GM10248 (cell line): ENCODE measurements at regions not wholly inside any gene's neighbourhood (a gene's known extent, or its start where the extent isn't known, plus 50 kb on each side); places are given as distances from the start of the nearest gene placed in this dataset.

Experiments
- CTCF ChIA-PET: fragments of 300-600 bp; sonication (Branson Sonifier 250); formaldehyde crosslinking; extraction: SDS; loops from one replicate; lab custom pipeline; 2021; ENCODE audit warnings: antibody characterized with exemption; lab: Yijun Ruan, JAX
- POLR2A ChIA-PET: fragments of 350-650 bp; sonication (Branson Sonifier 250); formaldehyde crosslinking; extraction: SDS; loops from one replicate; lab custom pipeline; 2020; ENCODE audit warnings: antibody characterized with exemption; lab: Yijun Ruan, JAX
- DNase-seq: peaks from one replicate; pipeline ENCODE4 v3.0.0; 2012; ENCODE audit errors: extremely low spot score
- CTCF ChIP-seq: IDR thresholded peaks from 2 replicates; pipeline ENCODE4 v1.5.1; 2012; ENCODE audit warnings: mild to moderate bottlenecking, low read depth; ENCODE audit errors: extremely low read depth, missing control alignments, control extremely low read depth

GRCh38 chr1:209037064-209037463 is 546.5 kb upstream of the CAMK1G start:
- no peak for DNase-seq
- ChIA-PET POLR2A (no interaction called here), CTCF (interaction anchor here (1.6 kb wide), 1 partner anchor 21 kb away, joined by 3 read pairs; no protein-coding TSS in a partner anchor)
- no peak for TF ChIP-seq CTCF

- no peak for TF ChIP-seq CTCF
- ChIA-PET POLR2A (no interaction called here), CTCF (no interaction called here)
- DNase-seq = no peak
Observed at GRCh38 chr1:209038316-209038715, 545.2 kb upstream of the CAMK1G start.

- ChIA-PET CTCF (no interaction called here), POLR2A (no interaction called here)
- DNase-seq = no peak
- TF ChIP-seq CTCF = no peak
Observed at GRCh38 chr1:209038735-209039134, 544.8 kb upstream of the CAMK1G start.

- ChIA-PET CTCF (no interaction called here), POLR2A (no interaction called here)
- TF ChIP-seq CTCF = no peak
- DNase-seq = no peak
Observed at GRCh38 chr1:209040351-209040750, 543.2 kb upstream of the CAMK1G start.

- no peak for DNase-seq
- CTCF ChIA-PET = no interaction called here
- POLR2A ChIA-PET = no interaction called here
- TF ChIP-seq CTCF = no peak
Observed at GRCh38 chr1:209041927-209042326, 541.6 kb upstream of the CAMK1G start.

- CTCF ChIA-PET = no interaction called here
- TF ChIP-seq CTCF = no peak
- POLR2A ChIA-PET = no interaction called here
- no peak for DNase-seq
Observed at GRCh38 chr1:209042413-209042812, 541.1 kb upstream of the CAMK1G start.
